Testis (tissue), 2 donors: ENCODE measurements at regions not wholly inside any gene's neighbourhood (a gene's known extent, or its start where the extent isn't known, plus 50 kb on each side); places are given as distances from the start of the nearest gene placed in this dataset.

Experiments
- POLR2A ChIP-seq: fragments of 450-650 bp; IDR thresholded peaks from one replicate; pipeline ENCODE4 v1.6.1; 2017; ENCODE audit warnings: antibody characterized with exemption, mild to moderate bottlenecking, moderate library complexity
- TF ChIP-seq, protein P1 (sequence below), 3 experiments: fragments of 450-650 bp in 2 of 3; fragments of 200-600 bp in 1 of 3; sonication (generic) in 1 of 3; IDR thresholded peaks; one replicate each; pipeline ENCODE4 v1.5.1; 2016 to 2019; ENCODE audit warnings: antibody characterized with exemption in 3 of 3, mild to moderate bottlenecking in 2 of 3, moderate library complexity in 1 of 3

DNA sequence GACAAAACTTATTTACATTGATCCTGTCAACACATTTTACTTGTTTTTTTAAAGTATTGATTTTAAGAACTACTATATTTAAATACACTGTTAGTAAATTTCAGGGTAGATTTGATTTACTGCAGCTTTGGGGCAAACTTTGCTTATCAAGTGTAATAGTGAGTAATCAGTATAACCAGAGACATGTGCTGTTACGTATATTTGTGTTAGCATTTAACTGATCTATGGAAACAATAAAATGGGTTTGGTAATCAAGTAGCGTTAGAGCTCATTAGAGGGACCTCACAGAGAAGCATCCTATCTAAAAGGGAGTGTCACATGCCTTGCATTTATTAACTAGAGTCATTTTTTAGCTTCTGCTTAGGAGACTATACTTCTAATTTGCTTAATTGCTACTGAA is 131.5 kb upstream of the ALCAM start:
- TF ChIP-seq, protein P1, sequence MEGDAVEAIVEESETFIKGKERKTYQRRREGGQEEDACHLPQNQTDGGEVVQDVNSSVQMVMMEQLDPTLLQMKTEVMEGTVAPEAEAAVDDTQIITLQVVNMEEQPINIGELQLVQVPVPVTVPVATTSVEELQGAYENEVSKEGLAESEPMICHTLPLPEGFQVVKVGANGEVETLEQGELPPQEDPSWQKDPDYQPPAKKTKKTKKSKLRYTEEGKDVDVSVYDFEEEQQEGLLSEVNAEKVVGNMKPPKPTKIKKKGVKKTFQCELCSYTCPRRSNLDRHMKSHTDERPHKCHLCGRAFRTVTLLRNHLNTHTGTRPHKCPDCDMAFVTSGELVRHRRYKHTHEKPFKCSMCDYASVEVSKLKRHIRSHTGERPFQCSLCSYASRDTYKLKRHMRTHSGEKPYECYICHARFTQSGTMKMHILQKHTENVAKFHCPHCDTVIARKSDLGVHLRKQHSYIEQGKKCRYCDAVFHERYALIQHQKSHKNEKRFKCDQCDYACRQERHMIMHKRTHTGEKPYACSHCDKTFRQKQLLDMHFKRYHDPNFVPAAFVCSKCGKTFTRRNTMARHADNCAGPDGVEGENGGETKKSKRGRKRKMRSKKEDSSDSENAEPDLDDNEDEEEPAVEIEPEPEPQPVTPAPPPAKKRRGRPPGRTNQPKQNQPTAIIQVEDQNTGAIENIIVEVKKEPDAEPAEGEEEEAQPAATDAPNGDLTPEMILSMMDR (IDR thresholded peaks at IDR 0.05), result no peak
- TF ChIP-seq POLR2A, result no peak
